OCI-LY1 (cell line): ENCODE measurements at regions not wholly inside any gene's neighbourhood (a gene's known extent, or its start where the extent isn't known, plus 50 kb on each side); places are given as distances from the start of the nearest gene placed in this dataset.

Source experiments
- EZH2 ChIP-seq: fragments of 200-600 bp; sonication (generic), shearing (Covaris generic); IDR thresholded peaks from 2 replicates; pipeline ENCODE4 v1.8.0; 2017; ENCODE audit warnings: borderline replicate concordance, mixed run types, mild to moderate bottlenecking, antibody characterized with exemption, low read length, moderate library complexity, mixed read lengths
- TF ChIP-seq, protein P1 (sequence below): fragments of 200-600 bp; sonication (generic), shearing (Covaris generic); IDR thresholded peaks from 2 replicates; pipeline ENCODE4 v1.5.1; 2017; ENCODE audit warnings: mild to moderate bottlenecking, antibody characterized with exemption, low read length, moderate library complexity, mixed read lengths

DNA sequence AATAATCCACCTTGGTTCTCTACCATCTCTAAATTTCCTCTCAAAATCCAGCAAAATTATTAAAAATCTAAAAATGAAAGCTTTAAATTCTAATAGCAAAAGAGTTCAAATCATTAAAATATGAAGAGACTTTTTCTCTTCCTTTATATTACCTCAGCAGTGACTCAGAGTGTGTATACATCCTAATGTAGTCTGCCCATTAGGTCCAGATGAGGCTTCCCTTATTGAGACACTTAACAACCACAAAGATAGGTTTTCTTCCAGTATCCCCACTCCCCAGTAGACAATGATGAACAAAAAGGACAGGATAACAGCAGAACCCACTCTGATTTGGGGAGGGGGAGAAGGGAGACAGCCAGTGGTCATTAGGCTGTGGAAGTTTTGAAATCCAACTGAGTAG lies 61.5 kb upstream of the DCBLD2 start:
- TF ChIP-seq, protein P1, sequence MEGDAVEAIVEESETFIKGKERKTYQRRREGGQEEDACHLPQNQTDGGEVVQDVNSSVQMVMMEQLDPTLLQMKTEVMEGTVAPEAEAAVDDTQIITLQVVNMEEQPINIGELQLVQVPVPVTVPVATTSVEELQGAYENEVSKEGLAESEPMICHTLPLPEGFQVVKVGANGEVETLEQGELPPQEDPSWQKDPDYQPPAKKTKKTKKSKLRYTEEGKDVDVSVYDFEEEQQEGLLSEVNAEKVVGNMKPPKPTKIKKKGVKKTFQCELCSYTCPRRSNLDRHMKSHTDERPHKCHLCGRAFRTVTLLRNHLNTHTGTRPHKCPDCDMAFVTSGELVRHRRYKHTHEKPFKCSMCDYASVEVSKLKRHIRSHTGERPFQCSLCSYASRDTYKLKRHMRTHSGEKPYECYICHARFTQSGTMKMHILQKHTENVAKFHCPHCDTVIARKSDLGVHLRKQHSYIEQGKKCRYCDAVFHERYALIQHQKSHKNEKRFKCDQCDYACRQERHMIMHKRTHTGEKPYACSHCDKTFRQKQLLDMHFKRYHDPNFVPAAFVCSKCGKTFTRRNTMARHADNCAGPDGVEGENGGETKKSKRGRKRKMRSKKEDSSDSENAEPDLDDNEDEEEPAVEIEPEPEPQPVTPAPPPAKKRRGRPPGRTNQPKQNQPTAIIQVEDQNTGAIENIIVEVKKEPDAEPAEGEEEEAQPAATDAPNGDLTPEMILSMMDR, result no peak
- TF ChIP-seq EZH2, result no peak
